Vagina (tissue), 2 donors: ENCODE measurements at regions not wholly inside any gene's neighbourhood (a gene's known extent, or its start where the extent isn't known, plus 50 kb on each side); places are given as distances from the start of the nearest gene placed in this dataset.
"Not testable (repeated sequence)": the region's sequence is repeated elsewhere in the genome, so short reads cannot be mapped to it uniquely, and the experiment has no call there.

ENCODE experiments used
- CTCF ChIP-seq, 3 experiments: fragments of 450-650 bp in 2 of 3; fragments of 200-600 bp in 1 of 3; sonication (generic) in 1 of 3; IDR thresholded peaks; one replicate each; pipeline ENCODE4 v1.5.1; 2017 to 2019; ENCODE audit warnings: antibody characterized with exemption in 3 of 3, mild to moderate bottlenecking in 2 of 3, moderate library complexity in 2 of 3
- POLR2A ChIP-seq, 2 donors: fragments of 450-650 bp; IDR thresholded peaks; one replicate each; pipeline ENCODE4 v1.6.1; 2017; ENCODE audit warnings: antibody characterized with exemption in 2 of 2, mild to moderate bottlenecking in 2 of 2, moderate library complexity in 2 of 2
- POLR2AphosphoS5 ChIP-seq, 2 donors: sonication (generic); formaldehyde crosslinking; IDR thresholded peaks; one replicate each; pipeline ENCODE4 v1.9.0; 2017; ENCODE audit warnings: antibody characterized with exemption in 2 of 2, mild to moderate bottlenecking in 2 of 2, low read depth in 1 of 2; ENCODE audit not compliant: insufficient read depth in 1 of 2

DNA sequence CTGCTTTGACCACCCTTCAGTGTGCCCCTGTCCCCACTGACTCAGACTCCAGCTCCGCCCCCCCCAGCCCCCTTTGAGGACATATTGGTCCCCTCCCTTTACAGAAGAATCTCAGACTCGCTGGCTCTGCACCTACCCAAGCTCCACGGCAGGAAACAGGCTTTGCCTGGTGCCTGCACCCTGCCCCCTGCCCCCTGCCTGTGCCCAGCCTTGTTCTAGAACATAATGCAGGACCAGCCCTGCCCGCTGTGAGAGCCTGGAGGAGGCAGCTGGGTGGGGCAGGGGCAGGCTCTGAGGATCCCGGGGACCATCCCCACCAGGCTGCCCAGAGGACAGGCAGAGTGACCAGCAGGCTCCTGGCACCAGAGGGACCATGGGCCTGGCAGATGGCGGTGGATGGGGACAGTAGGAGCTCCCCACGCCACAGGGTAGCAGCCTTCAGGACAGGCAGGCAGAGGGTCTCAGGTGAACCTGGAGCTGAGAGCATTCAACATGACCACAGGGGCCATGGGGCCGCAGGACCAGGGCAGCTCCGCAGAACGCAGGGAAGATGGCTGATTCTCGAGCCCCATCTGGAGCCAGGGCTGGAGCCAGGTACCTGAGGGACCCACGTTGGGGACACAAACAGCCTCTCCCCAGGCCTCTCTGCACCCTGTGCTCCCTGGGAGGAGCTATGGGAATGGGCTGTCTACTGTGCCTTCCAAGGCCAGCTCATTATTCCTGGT, 165.0 kb upstream of the FOXD4L5 start:
- TF ChIP-seq POLR2A (IDR thresholded peaks at IDR 0.05); CTCF (IDR thresholded peaks at IDR 0.05); POLR2AphosphoS5 (IDR thresholded peaks at IDR 0.05; ENCODE audit: insufficient read depth in 1 of 2, low read depth in 1 of 2): not testable (repeated sequence)
